ENCODE measurements at regions not wholly inside any gene's neighbourhood (a gene's known extent, or its start where the extent isn't known, plus 50 kb on each side); places are given as distances from the start of the nearest gene placed in this dataset.

- DNase-seq (ENCODE audit: extremely low read depth, low read depth) = peak; percentile 48
Measured at GRCh38 chr5:100479079-100479688, 56.0 kb upstream of the FAM174A start.

GRCh38 chr5:100472091-100472490, 63.1 kb upstream of the FAM174A start:
- DNase-seq (ENCODE audit: extremely low read depth, low read depth) = no peak

GRCh38 chr5:100469767-100470166, 65.4 kb upstream of the FAM174A start:
- no peak for DNase-seq (ENCODE audit: extremely low read depth, low read depth)

GRCh38 chr5:100464418-100464817, 70.8 kb upstream of the FAM174A start:
- DNase-seq (ENCODE audit: extremely low read depth, low read depth) = peak; percentile 66

- no peak for DNase-seq (ENCODE audit: extremely low read depth, low read depth)
Measured at GRCh38 chr5:100456615-100457014, 78.6 kb upstream of the FAM174A start.

GRCh38 chr5:100452126-100452525, 83.0 kb upstream of the FAM174A start:
- DNase-seq (ENCODE audit: extremely low read depth, low read depth) = no peak

GRCh38 chr5:100448111-100448528, 87.1 kb upstream of the FAM174A start:
- DNase-seq (ENCODE audit: extremely low read depth, low read depth) = no peak

- no peak for DNase-seq (ENCODE audit: extremely low read depth, low read depth)
Measured at GRCh38 chr5:100446879-100447430, 88.2 kb upstream of the FAM174A start.

- no peak for DNase-seq (ENCODE audit: extremely low read depth, low read depth)
Measured at GRCh38 chr5:100444961-100445360, 90.2 kb upstream of the FAM174A start.

- DNase-seq (ENCODE audit: extremely low read depth, low read depth) = no peak
Measured at GRCh38 chr5:100434815-100435214, 100.4 kb upstream of the FAM174A start.

- DNase-seq (ENCODE audit: extremely low read depth, low read depth) = no peak
Measured at GRCh38 chr5:100432741-100433140, 102.4 kb upstream of the FAM174A start.

GRCh38 chr5:100430268-100431195, 104.6 kb upstream of the FAM174A start:
- DNase-seq (ENCODE audit: extremely low read depth, low read depth) = peak; percentile 58

GRCh38 chr5:100424787-100425186, 110.4 kb upstream of the FAM174A start:
- no peak for DNase-seq (ENCODE audit: extremely low read depth, low read depth)

- no peak for DNase-seq (ENCODE audit: extremely low read depth, low read depth)
Measured at GRCh38 chr5:100424017-100424416, 111.2 kb upstream of the FAM174A start.

GRCh38 chr5:100423330-100423729, 111.8 kb upstream of the FAM174A start:
- DNase-seq (ENCODE audit: extremely low read depth, low read depth) = no peak

GRCh38 chr5:100421360-100421759, 113.8 kb upstream of the FAM174A start:
- no peak for DNase-seq (ENCODE audit: extremely low read depth, low read depth)

GRCh38 chr5:100418231-100418630, 116.9 kb upstream of the FAM174A start:
- no peak for DNase-seq (ENCODE audit: extremely low read depth, low read depth)

- no peak for DNase-seq (ENCODE audit: extremely low read depth, low read depth)
Measured at GRCh38 chr5:100409660-100410151, 125.5 kb upstream of the FAM174A start.

- no peak for DNase-seq (ENCODE audit: extremely low read depth, low read depth)
Measured at GRCh38 chr5:100407053-100407452, 128.1 kb upstream of the FAM174A start.

- DNase-seq (ENCODE audit: extremely low read depth, low read depth) = no peak
Measured at GRCh38 chr5:100406640-100407039, 128.5 kb upstream of the FAM174A start.

- DNase-seq (ENCODE audit: extremely low read depth, low read depth) = no peak
Measured at GRCh38 chr5:100402071-100402470, 133.1 kb upstream of the FAM174A start.

- no peak for DNase-seq (ENCODE audit: extremely low read depth, low read depth)
Measured at GRCh38 chr5:100401149-100401548, 134.0 kb upstream of the FAM174A start.

Data from NCI-H460 (cell line).